Lower leg skin (tissue), 3 donors: ENCODE measurements at regions not wholly inside any gene's neighbourhood (a gene's known extent, or its start where the extent isn't known, plus 50 kb on each side); places are given as distances from the start of the nearest gene placed in this dataset.

Experiments
- POLR2A ChIP-seq, 2 donors: fragments of 450-650 bp; IDR thresholded peaks; one replicate each; pipeline ENCODE4 v1.6.1; 2016 to 2017; ENCODE audit warnings: antibody characterized with exemption in 2 of 2, mild to moderate bottlenecking in 1 of 2, moderate library complexity in 1 of 2
- TF ChIP-seq, protein P1 (sequence below), 3 donors: fragments of 450-650 bp; IDR thresholded peaks; one replicate each; pipeline ENCODE4 v1.5.1; 2016; ENCODE audit warnings: antibody characterized with exemption in 3 of 3, mild to moderate bottlenecking in 3 of 3, moderate library complexity in 2 of 3

DNA sequence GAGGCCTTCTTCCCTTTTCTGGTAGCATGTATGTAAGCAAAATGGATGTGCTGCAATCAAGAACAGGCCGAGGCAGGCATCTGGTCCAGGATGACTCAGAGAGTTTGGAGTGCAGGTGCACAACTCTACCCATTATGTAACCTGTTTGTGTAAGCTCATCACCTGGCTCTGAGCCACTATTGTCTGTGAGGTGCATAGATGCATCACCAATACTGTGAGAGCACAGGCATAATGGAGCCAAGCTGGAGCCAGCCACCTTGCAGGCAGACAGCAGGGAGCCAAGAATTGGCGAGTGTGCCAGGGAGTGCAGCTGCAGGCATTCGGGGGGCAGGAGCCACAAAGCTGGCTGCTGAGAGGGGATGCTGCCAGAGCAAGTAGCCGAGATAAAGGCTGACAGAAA lies 549.9 kb upstream of the RGS18 start:
- TF ChIP-seq, protein P1, sequence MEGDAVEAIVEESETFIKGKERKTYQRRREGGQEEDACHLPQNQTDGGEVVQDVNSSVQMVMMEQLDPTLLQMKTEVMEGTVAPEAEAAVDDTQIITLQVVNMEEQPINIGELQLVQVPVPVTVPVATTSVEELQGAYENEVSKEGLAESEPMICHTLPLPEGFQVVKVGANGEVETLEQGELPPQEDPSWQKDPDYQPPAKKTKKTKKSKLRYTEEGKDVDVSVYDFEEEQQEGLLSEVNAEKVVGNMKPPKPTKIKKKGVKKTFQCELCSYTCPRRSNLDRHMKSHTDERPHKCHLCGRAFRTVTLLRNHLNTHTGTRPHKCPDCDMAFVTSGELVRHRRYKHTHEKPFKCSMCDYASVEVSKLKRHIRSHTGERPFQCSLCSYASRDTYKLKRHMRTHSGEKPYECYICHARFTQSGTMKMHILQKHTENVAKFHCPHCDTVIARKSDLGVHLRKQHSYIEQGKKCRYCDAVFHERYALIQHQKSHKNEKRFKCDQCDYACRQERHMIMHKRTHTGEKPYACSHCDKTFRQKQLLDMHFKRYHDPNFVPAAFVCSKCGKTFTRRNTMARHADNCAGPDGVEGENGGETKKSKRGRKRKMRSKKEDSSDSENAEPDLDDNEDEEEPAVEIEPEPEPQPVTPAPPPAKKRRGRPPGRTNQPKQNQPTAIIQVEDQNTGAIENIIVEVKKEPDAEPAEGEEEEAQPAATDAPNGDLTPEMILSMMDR (IDR thresholded peaks at IDR 0.05): no peak
- no peak for TF ChIP-seq POLR2A (IDR thresholded peaks at IDR 0.05)
